Prostate gland (tissue), 2 donors: ENCODE measurements at regions not wholly inside any gene's neighbourhood (a gene's known extent, or its start where the extent isn't known, plus 50 kb on each side); places are given as distances from the start of the nearest gene placed in this dataset.

Experiments used
- DNase-seq: peaks from one replicate; pipeline ENCODE4 v3.0.0-alpha.2; 2019; ENCODE audit warnings: low spot score
- H3K27ac ChIP-seq, 2 donors: fragments of 200-600 bp; sonication (generic); 2 replicates each; pipeline ENCODE4 v1.5.1; 2017 to 2019
- H3K27me3 ChIP-seq: fragments of 200-600 bp; sonication (generic); replicated peaks from 2 replicates; pipeline ENCODE4 v1.5.1; 2019; ENCODE audit not compliant: insufficient read depth
- H3K36me3 ChIP-seq, 2 donors: fragments of 200-600 bp; sonication (generic); 1 replicate in 1 of 2; 2 replicates in 1 of 2; pipeline versions ENCODE4 v1.5.1 to v1.8.1; 2017 to 2019
- H3K4me1 ChIP-seq: fragments of 200-600 bp; sonication (generic); replicated peaks from 2 replicates; pipeline ENCODE4 v1.5.1; 2019
- H3K4me3 ChIP-seq, 2 donors: fragments of 200-600 bp; sonication (generic); 2 replicates each; pipeline ENCODE4 v1.5.1; 2017 to 2019
- H3K9me3 ChIP-seq: fragments of 200-600 bp; sonication (generic); 2 replicates; pipeline ENCODE4 v1.5.1; 2017
- POLR2A ChIP-seq: fragments of 450-650 bp; IDR thresholded peaks from one replicate; pipeline ENCODE4 v1.6.1; 2016; ENCODE audit warnings: antibody characterized with exemption, mild to moderate bottlenecking
- POLR2AphosphoS5 ChIP-seq: sonication (generic); formaldehyde crosslinking; IDR thresholded peaks from one replicate; pipeline ENCODE4 v1.6.1; 2017; ENCODE audit warnings: antibody characterized with exemption
- WGBS: methylation state at CpG from one replicate; pipeline ENCODE4 v1.1.5; 2018; 5-methylcytosine and 5-hydroxymethylcytosine counted together
- intact Hi-C: fragments of 100-400 bp; cut with DNase I; formaldehyde crosslinking; loops from one replicate; pipeline ENCODE4 v1.14.2; 2022
- TF ChIP-seq, protein P1 (sequence below), 4 experiments: fragments of 200-600 bp in 2 of 4; fragments of 450-650 bp in 2 of 4; sonication (generic) in 2 of 4; IDR thresholded peaks; 1 replicate in 3 of 4; 2 replicates in 1 of 4; pipeline ENCODE4 v1.5.1; 2016 to 2019; ENCODE audit warnings: antibody characterized with exemption in 4 of 4, mild to moderate bottlenecking in 2 of 4, moderate library complexity in 2 of 4

DNA sequence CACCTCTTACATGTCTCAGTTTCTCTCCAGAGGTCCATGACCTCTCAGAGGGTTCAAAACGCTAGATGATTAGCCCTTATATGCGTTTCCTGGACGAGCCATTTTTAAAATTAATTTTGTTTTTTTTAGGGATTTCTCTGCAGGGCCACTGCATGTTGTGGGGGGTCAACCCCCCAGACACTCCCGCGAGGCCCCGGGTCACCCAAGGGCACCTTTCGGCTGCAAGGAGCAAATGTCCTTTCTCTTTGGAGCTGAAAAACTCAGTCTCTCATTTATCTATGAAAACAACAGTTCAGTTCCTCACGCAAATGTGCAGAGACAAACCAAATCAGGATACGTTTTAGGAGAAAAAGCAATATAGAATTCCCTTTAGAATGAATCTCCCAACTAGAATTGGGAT, 944.3 kb upstream of the SEMA6D start:
- no peak for DNase-seq
- TF ChIP-seq POLR2AphosphoS5 (no peak), POLR2A (no peak)
- TF ChIP-seq, protein P1, sequence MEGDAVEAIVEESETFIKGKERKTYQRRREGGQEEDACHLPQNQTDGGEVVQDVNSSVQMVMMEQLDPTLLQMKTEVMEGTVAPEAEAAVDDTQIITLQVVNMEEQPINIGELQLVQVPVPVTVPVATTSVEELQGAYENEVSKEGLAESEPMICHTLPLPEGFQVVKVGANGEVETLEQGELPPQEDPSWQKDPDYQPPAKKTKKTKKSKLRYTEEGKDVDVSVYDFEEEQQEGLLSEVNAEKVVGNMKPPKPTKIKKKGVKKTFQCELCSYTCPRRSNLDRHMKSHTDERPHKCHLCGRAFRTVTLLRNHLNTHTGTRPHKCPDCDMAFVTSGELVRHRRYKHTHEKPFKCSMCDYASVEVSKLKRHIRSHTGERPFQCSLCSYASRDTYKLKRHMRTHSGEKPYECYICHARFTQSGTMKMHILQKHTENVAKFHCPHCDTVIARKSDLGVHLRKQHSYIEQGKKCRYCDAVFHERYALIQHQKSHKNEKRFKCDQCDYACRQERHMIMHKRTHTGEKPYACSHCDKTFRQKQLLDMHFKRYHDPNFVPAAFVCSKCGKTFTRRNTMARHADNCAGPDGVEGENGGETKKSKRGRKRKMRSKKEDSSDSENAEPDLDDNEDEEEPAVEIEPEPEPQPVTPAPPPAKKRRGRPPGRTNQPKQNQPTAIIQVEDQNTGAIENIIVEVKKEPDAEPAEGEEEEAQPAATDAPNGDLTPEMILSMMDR (IDR thresholded peaks at IDR 0.05): no peak
- H3K4me3 ChIP-seq: no peak overlapping the region
- no peaks in the 10 kb centered on the region for H3K9me3 ChIP-seq
- H3K4me1 ChIP-seq: no peaks in the 10 kb centered on the region
- intact Hi-C loops: no loop called here
- H3K36me3 ChIP-seq: no peaks in the 10 kb centered on the region
- WGBS: 95% methylated on average over 9 of the region's 9 CpGs
- no peak overlapping the region for H3K27ac ChIP-seq
- no peaks in the 10 kb centered on the region for H3K27me3 ChIP-seq

DNA sequence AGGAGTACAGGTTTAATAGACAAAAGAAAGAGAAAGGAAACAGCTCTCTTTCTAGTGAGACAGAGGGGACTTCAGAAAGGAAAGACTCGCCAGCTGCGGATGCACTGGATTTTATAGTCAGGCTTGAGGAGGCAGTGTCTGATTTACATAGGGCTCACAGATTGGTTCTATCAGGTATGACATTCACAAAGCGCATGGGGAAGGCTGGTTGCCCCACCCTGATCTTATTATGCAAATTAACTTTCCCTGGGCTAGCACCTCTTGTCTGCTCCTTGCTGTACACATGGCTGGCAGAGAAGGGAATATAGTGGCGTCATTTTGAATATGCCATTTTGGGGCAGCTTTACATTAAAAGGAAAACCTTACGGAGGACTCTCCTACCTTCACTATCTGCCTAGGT, 938.4 kb upstream of the SEMA6D start:
- Histone ChIP-seq H3K27me3 (no peaks in the 10 kb centered on the region), H3K36me3 (no peaks in the 10 kb centered on the region), H3K4me3 (no peak overlapping the region), H3K9me3 (no peaks in the 10 kb centered on the region), H3K4me1 (no peaks in the 10 kb centered on the region), H3K27ac (no peak overlapping the region)
- intact Hi-C loops: no loop called here
- TF ChIP-seq, protein P1 (IDR thresholded peaks at IDR 0.05): no peak
- TF ChIP-seq POLR2A (no peak), POLR2AphosphoS5 (no peak)
- 80% methylated on average over 5 of the region's 5 CpGs for WGBS
- no peak for DNase-seq

DNA sequence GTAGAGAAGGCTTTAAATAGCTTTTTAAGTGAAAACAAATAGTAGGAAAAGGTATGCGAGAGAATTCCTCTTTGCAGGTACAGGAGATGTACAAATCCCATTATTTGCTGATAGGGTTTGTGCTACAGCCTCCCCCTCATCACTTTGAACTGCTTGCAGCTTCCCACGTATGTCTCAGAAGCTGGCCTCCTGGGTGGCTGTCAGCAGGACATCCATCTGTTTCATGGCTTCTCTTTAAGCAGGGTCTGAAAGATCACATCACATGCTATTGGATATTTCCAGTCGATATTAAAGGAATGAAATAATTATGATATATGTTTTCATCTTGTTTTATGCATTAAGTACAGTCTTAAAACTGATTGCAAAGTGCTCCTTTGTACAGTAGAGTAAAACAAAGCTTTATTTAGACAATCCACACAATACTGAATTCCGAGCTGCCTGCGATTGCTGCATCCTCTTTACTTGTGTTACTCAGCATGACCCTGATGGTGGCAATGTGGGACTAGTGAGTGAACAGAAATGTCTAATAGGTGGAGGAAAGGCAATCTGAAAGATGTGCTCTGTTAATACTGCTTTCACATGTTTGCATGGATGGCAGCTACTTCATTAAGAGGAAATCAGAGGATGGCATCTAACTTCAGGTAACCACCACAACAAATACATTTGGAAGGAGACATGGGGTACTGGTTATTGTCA, 930.6 kb upstream of the SEMA6D start:
- no peak overlapping the region for H3K4me3 ChIP-seq
- intact Hi-C loops: no loop called here
- no peaks in the 10 kb centered on the region for H3K4me1 ChIP-seq
- DNase-seq: no peak
- WGBS: 52% methylated on average over 5 of the region's 5 CpGs
- no peaks in the 10 kb centered on the region for H3K9me3 ChIP-seq
- H3K27ac ChIP-seq: no peak overlapping the region
- H3K36me3 ChIP-seq: no peaks in the 10 kb centered on the region
- TF ChIP-seq POLR2A (no peak), POLR2AphosphoS5 (no peak)
- TF ChIP-seq, protein P1 (IDR thresholded peaks at IDR 0.05): no peak
- no peaks in the 10 kb centered on the region for H3K27me3 ChIP-seq

DNA sequence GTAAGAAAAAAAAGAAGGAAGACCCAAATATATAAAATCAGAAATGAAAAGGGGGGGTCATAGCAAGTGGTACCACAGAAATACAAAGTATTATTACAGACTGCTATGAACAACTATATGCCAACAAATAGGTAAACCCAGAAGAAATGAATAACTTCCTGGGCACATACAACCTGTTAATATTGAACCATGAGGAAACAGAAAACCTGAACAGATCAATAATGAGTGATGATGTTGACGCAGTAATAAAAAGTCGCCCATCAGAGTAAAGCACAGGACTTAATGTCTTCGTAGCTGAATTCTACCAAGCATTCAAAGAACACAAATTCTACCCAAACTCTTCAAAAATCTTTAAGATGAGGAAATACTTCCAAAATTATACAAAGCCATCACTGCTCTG, 921.6 kb upstream of the SEMA6D start:
- WGBS: 81% methylated on average over 3 of the region's 3 CpGs
- Histone ChIP-seq H3K27ac (no peak overlapping the region), H3K9me3 (no peaks in the 10 kb centered on the region), H3K4me3 (no peak overlapping the region), H3K4me1 (no peaks in the 10 kb centered on the region), H3K36me3 (no peaks in the 10 kb centered on the region), H3K27me3 (no peaks in the 10 kb centered on the region)
- no peak for TF ChIP-seq POLR2AphosphoS5
- TF ChIP-seq, protein P1 (IDR thresholded peaks at IDR 0.05): no peak
- TF ChIP-seq POLR2A: no peak
- intact Hi-C loops: no loop called here
- no peak for DNase-seq

DNA sequence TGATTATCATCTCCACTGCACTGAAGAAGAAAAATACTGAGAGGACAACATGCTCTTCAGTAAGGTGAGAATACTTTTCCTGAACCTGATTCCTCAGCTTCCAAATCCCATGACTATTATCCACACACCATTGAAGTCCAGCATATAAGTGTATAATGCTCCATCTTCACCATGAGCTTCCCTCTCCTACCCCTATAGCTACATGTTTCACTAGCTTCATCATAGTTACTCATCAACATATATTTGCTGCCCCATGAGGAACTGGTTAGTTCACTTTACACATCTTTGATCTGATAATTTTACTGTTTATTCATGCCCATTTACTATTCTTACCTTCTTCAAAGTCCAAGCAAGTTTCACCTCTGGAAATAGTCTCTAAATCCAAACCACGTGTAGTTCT, 908.5 kb upstream of the SEMA6D start:
- Histone ChIP-seq H3K4me1 (no peaks in the 10 kb centered on the region), H3K4me3 (no peak overlapping the region), H3K27me3 (no peaks in the 10 kb centered on the region), H3K9me3 (no peaks in the 10 kb centered on the region), H3K27ac (no peak overlapping the region), H3K36me3 (no peaks in the 10 kb centered on the region)
- 18% methylated on average over 1 of the region's 1 CpG for WGBS
- TF ChIP-seq, protein P1 (IDR thresholded peaks at IDR 0.05): no peak
- TF ChIP-seq POLR2AphosphoS5: no peak
- TF ChIP-seq POLR2A: no peak
- no peak for DNase-seq
- intact Hi-C loops: no loop called here
